ENCODE measurements at regions not wholly inside any gene's neighbourhood (a gene's known extent, or its start where the extent isn't known, plus 50 kb on each side); places are given as distances from the start of the nearest gene placed in this dataset.

- Histone ChIP-seq H2AFZ (no peak overlapping the region), H3K36me3 (ENCODE audit: control insufficient read depth, insufficient read depth, low read length) (no peaks in the 10 kb centered on the region), H3K27me3 (ENCODE audit: control insufficient read depth, insufficient read depth, low read length) (no peaks in the 10 kb centered on the region), H3K4me2 (ENCODE audit: low read length) (no peak overlapping the region), H3K79me2 (no peaks in the 10 kb centered on the region), H3K9ac (no peak overlapping the region), H3K9me3 (ENCODE audit: control insufficient read depth, low read length) (no peaks in the 10 kb centered on the region), H3K4me1 (no peaks in the 10 kb centered on the region), H3K27ac (no peak overlapping the region), H3K4me3 (ENCODE audit: low read depth, low read length) (no peak overlapping the region)
- TF ChIP-seq, protein P1, sequence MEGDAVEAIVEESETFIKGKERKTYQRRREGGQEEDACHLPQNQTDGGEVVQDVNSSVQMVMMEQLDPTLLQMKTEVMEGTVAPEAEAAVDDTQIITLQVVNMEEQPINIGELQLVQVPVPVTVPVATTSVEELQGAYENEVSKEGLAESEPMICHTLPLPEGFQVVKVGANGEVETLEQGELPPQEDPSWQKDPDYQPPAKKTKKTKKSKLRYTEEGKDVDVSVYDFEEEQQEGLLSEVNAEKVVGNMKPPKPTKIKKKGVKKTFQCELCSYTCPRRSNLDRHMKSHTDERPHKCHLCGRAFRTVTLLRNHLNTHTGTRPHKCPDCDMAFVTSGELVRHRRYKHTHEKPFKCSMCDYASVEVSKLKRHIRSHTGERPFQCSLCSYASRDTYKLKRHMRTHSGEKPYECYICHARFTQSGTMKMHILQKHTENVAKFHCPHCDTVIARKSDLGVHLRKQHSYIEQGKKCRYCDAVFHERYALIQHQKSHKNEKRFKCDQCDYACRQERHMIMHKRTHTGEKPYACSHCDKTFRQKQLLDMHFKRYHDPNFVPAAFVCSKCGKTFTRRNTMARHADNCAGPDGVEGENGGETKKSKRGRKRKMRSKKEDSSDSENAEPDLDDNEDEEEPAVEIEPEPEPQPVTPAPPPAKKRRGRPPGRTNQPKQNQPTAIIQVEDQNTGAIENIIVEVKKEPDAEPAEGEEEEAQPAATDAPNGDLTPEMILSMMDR (IDR thresholded peaks at IDR 0.05) = no peak
Observed at GRCh38 chr18:27314996-27315395, 129.9 kb upstream of the CHST9 start.

- H3K4me1 ChIP-seq = no peaks in the 10 kb centered on the region
- no peaks in the 10 kb centered on the region for H3K9me3 ChIP-seq (ENCODE audit: control insufficient read depth, low read length)
- H3K4me3 ChIP-seq (ENCODE audit: low read depth, low read length) = no peak overlapping the region
- H3K36me3 ChIP-seq (ENCODE audit: control insufficient read depth, insufficient read depth, low read length) = no peaks in the 10 kb centered on the region
- TF ChIP-seq, protein P1 (IDR thresholded peaks at IDR 0.05) = no peak
- H3K27ac ChIP-seq = no peak overlapping the region
- no peak overlapping the region for H3K4me2 ChIP-seq (ENCODE audit: low read length)
- H3K79me2 ChIP-seq = no peaks in the 10 kb centered on the region
- no peaks in the 10 kb centered on the region for H3K27me3 ChIP-seq (ENCODE audit: control insufficient read depth, insufficient read depth, low read length)
- H2AFZ ChIP-seq = no peak overlapping the region
- H3K9ac ChIP-seq = no peak overlapping the region
Observed at GRCh38 chr18:27313678-27314077, 128.6 kb upstream of the CHST9 start.

DNA sequence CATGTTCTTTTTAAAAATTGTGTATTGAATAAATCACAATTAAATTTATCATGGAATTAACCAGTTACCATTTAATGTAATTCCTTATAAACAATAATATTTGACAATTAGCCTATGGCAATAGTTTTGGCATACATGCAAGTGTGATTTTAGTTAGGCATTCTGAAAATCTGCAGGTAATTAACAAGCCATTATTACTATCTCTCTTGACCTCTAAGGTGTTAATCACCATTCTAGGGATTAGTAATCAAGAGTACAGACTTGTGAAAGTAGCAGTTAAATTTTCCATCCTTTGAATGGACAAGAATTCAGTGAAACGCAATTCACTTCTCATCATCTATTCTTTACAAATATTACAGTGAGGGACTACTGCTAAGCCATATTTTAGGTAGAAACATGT lies 127.7 kb upstream of the CHST9 start:
- Histone ChIP-seq H3K4me3 (ENCODE audit: low read depth, low read length) (no peak overlapping the region), H2AFZ (no peak overlapping the region), H3K4me1 (no peaks in the 10 kb centered on the region), H3K9ac (no peak overlapping the region), H3K4me2 (ENCODE audit: low read length) (no peak overlapping the region), H3K36me3 (ENCODE audit: control insufficient read depth, insufficient read depth, low read length) (no peaks in the 10 kb centered on the region), H3K9me3 (ENCODE audit: control insufficient read depth, low read length) (no peaks in the 10 kb centered on the region), H3K79me2 (no peaks in the 10 kb centered on the region), H3K27ac (no peak overlapping the region), H3K27me3 (ENCODE audit: control insufficient read depth, insufficient read depth, low read length) (no peaks in the 10 kb centered on the region)
- TF ChIP-seq, protein P1 (IDR thresholded peaks at IDR 0.05) = no peak

DNA sequence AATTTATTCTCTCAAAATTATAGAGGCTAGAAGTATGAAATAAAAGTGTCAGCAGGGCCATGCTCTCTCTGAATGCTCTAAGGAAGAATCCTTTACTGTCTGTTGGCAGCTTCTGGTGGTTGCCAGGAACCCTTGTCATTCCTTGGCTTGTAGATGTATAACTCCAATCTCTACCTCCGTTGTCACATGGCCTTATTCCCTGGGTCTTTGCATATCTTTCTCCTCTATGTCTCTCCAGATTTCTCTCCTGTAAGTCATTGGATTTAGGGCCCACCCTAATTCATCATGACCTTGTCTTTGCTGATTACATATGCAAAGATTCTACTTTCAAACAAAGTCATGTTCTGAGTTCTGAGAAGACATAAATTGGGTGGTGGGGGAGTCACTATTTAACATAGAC lies 127.0 kb upstream of the CHST9 start:
- H3K9me3 ChIP-seq (ENCODE audit: control insufficient read depth, low read length) = no peaks in the 10 kb centered on the region
- no peak overlapping the region for H2AFZ ChIP-seq
- no peaks in the 10 kb centered on the region for H3K79me2 ChIP-seq
- TF ChIP-seq, protein P1 (IDR thresholded peaks at IDR 0.05) = no peak
- H3K4me3 ChIP-seq (ENCODE audit: low read depth, low read length) = no peak overlapping the region
- H3K36me3 ChIP-seq (ENCODE audit: control insufficient read depth, insufficient read depth, low read length) = no peaks in the 10 kb centered on the region
- H3K27me3 ChIP-seq (ENCODE audit: control insufficient read depth, insufficient read depth, low read length) = no peaks in the 10 kb centered on the region
- no peak overlapping the region for H3K4me2 ChIP-seq (ENCODE audit: low read length)
- no peak overlapping the region for H3K9ac ChIP-seq
- no peaks in the 10 kb centered on the region for H3K4me1 ChIP-seq
- H3K27ac ChIP-seq = no peak overlapping the region

DNA sequence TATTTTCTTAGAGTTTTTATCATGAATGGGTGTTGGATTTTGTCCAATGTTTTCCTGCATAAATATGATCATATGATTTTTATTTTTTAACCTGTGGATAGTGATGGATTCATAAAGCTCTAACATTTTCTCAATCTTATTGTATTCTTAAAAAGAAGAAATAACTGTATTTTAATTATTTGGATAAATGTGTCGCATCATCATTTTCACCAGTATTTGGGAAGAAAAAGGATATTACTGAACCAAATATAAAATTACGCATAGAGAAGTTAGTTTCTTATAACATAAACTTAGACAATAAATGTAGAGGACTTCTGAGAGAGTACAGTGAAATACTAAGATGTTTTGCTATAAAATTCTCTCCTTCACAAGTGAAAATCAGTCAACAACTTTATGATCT lies 126.0 kb upstream of the CHST9 start:
- Histone ChIP-seq H3K4me3 (ENCODE audit: low read depth, low read length) (no peak overlapping the region), H3K4me2 (ENCODE audit: low read length) (no peak overlapping the region), H2AFZ (no peak overlapping the region), H3K79me2 (no peaks in the 10 kb centered on the region), H3K27me3 (ENCODE audit: control insufficient read depth, insufficient read depth, low read length) (no peaks in the 10 kb centered on the region), H3K27ac (no peak overlapping the region), H3K4me1 (no peaks in the 10 kb centered on the region), H3K9me3 (ENCODE audit: control insufficient read depth, low read length) (no peaks in the 10 kb centered on the region), H3K36me3 (ENCODE audit: control insufficient read depth, insufficient read depth, low read length) (no peaks in the 10 kb centered on the region), H3K9ac (no peak overlapping the region)
- TF ChIP-seq, protein P1 (IDR thresholded peaks at IDR 0.05) = no peak

Data from parathyroid adenoma (tissue), 2 donors.